Ecto neural progenitor cell (in vitro differentiated cells): ENCODE measurements at regions not wholly inside any gene's neighbourhood (a gene's known extent, or its start where the extent isn't known, plus 50 kb on each side); places are given as distances from the start of the nearest gene placed in this dataset.
A peak's percentile ranks its signal among the peaks of the same experiment; 100 is the strongest.
"Not testable (repeated sequence)": the region's sequence is repeated elsewhere in the genome, so short reads cannot be mapped to it uniquely, and the experiment has no call there.

Source experiments
- DNase-seq: peaks from one replicate; pipeline ENCODE4 v3.0.0-alpha.2; 2018; ENCODE audit warnings: low spot score

DNA sequence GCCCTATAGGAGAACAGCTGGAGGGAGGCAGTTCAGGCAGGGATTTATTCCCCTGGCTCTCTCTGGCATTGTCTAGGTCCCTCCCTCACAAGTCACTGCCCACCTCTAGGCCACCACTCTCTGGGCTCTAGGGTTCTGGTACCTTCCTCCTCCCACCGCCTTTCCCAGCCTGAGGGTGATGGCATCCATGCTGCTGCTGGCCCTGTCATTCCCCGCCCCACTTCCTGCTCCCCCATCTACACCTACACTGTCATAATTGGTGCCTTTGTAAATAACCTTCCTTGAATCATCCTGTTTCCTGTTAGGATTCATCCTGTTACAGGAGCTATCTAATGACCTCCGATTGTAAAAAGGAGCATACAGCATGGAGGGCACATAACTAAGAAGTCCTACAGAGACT lies 303.3 kb upstream of the COBL start:
- no peak for DNase-seq

DNA sequence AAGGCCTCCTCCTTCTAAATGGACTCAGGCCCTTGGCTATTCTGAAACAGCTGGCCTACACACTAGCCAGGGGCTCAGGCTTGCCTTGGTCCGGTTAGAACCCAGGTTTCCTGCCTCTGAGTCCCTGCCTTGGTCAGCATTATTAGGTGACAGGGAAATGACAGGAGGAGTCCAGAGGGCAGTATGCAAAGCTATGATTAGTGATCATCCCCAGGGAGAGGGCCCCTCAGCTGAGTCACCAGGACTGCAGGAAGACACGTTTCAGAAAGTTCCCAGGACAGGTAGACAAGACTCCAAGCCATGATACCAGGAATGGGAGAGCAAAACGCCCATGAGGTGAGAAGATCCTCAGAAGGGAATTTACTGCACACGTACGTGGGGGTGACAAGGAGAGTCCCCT lies 301.1 kb upstream of the COBL start:
- DNase-seq: no peak

DNA sequence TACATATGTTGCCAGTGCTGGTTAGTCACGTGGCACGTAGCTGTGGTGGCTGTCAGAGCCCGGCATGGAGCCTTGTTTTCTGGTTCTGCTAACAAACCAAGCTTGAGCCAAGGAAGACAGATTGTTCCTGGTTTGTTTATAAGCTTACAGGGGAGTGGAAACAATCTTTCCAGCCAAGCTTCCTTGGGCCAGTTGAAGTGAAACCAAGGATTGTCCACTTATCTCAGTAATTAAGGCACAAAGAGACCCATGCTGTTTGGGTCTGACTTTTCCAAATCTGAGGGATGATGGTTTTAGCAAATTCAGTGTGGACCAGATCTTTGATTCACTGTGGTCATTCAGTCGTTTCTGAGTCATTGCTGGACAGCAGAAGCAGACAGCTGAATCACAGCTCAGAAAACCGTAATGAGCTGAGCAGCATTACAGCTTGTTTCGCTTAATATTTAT lies 297.3 kb upstream of the COBL start:
- no peak for DNase-seq

DNA sequence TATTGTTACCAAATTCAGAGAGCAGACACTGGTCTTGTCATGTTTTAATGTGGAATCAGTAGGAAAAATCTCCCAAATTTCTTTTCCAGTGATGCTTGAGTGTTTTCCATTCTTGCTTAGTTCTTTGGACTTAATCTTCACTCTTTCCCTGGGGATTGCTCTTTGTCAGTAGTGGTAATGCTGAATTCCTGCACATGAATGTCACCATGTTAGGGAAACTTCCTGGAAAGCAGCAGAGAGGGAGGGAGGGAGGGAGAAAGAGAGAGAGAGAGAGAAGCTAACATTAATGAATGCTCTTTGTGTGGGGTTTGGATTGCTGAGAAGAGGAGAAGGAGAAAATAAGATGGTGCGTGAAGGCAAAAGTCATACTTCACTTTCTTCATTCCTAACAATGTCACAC lies 295.3 kb upstream of the COBL start:
- DNase-seq: no peak

DNA sequence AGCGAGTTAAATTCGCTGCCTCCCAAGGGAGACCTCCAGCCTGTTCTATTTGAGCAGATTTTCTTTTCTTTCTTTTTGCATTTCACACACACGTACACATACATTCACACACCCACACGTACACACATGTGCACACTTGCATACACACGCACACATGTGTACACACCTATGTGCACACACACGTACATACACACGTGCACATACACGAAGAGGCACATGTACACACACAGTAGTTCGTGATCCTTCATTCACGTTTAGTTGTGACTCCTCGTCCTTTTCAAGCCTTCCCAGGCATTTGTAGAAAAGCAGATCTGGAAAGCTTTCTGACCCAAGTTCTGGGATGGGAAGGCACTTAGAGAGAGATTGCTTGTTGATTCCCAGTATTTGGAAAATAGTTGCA lies 290.8 kb upstream of the COBL start:
- DNase-seq: no peak

DNA sequence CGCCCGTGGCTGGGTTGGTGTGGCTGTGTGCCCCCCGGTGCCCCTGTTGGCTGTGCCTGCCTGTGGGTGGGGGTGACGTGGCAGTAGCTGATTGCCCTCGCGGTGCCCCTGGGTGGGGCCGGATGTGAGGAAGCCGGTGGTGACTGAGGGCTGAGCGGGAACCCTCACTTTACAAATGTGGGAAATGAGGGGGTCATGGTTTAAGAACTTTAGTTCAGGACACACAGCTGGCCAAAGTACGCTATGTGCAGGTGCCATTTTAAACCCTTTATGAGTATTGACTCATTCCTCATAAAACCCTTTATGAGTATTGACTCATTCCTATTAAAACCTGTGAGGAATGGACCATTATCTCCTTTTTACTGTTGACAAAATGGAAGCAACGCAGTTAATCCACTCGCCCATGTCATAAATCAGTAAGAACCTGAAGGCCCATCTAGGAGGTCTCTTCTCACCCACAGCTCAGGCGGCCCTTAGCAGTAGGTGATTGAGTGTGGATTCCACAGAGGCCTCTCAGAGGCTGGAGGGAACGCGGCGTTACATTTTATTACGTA lies 290.1 kb upstream of the COBL start:
- no peak for DNase-seq

DNA sequence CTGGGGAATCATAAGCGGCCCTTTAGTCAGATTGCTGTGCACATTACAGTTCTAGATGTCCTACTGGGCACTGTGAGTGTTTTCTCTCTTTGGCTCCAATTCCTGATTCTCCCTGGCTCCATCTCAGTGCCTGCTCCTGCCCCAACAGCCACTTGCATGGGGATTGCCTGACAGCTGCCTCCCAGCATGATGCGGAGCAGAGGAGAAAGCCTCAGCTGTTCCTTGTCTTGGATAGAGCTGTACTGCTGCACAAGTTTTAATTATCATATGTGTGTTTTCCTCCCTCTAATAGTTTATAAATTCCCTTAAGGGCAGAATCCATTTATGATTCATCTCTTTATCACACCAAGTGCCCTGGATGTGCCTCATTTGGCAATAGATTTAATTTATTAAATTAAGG lies 285.8 kb upstream of the COBL start:
- DNase-seq: no peak

DNA sequence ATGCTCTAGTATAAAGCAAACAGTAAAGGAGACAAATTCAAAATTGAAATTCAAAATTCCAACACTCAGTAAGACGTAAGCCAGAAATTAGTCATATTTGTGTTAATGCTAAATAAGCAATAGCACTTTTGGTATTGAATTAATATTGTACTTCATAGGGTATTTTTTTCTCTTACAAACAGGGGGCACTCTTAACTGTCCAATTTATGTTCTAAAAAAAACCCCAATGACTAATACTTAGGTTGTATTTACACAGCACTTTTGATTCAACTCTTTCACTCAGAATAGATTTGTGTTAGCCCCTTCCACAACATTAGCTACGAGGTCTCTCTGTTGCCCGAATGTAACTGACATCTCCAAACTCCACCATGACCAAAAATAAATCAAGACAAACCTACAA lies 284.9 kb upstream of the COBL start:
- no peak for DNase-seq

DNA sequence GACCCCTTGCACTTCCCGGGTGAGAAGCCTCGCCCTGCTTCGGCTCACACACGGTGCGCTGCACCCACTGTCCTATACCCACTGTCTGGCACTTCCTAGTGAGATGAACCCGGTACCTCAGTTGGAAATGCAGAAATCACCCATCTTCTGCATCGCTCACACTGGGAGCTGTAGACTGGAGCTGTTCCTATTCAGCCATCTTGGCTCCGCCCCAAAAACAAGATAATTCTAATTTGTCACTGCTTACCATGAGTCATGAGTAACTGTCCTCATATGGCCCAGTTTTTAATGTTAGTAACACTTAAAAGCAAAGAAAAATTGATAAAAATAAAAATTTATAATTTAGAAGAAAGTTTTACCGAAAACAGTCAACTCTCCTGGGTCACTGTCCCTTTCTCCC lies 283.3 kb upstream of the COBL start:
- not testable (repeated sequence) for DNase-seq

DNA sequence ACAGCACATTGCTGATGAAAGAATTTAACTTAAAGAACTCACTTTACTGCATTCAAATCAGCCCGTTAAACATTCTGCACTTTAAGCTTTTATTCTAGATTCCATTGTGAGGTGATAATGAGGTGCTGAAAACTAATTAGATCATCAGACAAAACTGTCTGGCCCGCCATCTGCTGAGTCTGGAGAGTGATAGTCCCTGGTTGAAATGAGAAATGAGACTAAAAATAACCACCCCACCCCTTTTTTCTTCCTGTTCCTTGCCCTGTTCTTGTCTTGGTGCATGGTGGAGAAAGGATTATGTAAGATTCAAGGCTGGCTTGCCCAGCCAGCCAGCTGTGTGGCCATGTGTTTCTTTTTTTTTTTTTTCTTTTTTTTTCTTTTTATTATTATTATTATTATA lies 277.0 kb upstream of the COBL start:
- no peak for DNase-seq

DNA sequence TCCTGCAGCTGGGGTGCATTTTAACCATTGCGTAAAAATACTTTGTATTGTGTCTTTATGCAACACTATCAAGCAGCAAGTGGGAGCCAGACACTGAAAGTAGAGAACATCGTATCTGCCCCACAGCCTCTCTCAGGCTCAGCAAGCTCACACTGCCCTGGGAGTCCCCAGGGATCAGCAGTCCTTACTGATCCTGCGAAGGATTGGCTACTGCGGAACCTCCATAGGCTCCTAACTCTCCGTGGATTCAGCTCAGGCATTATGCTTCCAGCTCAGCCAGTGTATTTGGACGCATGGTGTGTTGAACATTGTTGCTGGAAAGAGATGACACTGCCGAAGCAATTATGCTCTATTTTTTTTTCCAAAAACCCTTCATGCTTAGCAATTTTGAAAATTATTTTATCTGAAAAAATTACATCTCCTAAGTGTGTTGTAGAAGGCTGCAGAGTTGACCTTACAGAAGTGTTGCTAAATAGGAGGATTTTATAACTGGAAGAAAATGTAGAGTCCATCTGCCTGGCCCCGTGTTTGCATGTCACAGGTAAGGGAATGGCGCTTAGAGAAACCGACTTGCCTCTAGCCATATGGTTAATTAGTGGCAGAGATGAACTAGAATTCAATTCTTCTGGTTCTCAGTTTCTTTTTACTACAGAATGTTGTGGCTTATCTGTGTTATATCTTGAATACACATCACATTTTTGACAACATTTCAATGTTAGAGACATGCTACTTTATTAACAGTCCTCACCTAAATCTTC lies 276.4 kb upstream of the COBL start:
- no peak for DNase-seq

DNA sequence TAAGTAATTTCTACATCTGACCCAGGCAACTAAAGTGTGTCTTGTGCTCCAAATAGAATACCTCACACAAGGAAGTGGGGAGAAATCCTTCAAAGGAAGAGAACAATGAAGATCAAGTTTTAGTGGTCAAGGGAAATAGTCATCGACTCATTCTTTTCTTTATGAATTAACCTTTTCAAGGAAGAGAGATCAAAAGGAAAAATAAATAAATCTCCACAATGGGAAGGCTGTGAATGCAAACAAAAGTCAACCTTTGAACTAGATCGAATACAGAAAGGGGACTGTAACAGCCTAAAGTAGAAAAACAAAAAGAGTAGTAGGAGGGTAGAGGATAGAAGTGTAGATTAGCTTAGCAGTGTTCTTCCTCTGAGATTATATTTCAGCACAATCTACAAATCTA lies 274.6 kb upstream of the COBL start:
- no peak for DNase-seq

DNA sequence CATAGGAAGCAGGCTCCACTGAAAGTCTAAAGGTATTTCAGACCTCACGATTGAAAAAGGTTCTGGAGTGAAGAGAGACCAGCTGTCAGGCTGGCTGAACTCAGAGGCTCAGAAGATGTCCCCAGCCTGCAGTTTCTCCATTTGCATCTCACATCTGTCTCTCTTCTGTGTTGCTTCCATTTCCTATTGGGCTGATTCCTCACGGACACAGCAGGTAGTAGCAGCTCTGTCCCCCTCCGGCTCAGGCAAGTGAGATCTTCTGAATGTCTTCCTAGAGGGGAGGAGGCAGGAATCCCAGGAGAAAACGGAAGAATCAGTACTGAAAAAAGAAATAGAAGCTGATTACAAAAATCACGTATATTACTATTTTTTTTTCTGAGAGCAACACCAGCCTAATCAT lies 274.1 kb upstream of the COBL start:
- DNase-seq: peak; percentile 53

DNA sequence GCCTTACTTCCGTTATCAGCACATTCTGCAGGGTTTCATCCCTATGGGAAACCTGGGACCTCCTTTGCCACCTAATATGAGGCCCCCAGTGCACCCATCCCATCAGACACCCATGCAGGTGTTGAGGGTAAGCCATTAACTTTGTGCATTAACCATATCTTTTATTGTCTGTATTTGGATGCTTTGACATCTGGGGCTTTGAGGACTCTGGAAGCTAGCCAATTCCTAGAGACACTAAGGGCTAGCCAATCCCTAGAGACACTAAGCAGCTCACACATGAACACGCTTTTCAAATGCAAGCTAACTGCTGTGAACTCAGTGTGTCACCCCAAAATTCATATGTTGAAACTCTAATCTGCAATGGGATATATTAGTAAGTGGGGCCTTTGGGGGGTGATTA lies 272.5 kb upstream of the COBL start:
- no peak for DNase-seq

DNA sequence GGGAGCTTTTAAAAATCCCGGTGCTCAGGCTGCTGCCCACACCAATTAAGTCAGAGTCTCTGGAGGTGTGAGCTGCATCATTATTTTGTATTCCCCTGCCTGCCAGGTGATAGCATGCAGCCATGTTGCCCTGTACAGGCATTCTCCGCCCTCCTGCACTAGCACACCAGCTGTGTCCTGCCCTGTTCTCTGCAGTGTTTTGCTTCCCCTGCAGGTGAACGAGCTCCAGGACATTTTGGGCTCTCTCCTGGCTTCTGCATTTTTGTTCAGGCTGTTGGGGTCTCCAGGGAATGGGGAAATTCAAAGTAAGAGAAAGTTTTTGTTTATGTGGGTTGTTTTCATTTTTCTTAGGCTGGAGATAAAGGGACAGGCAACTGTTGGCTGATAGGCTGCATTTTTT lies 271.0 kb upstream of the COBL start:
- no peak for DNase-seq

DNA sequence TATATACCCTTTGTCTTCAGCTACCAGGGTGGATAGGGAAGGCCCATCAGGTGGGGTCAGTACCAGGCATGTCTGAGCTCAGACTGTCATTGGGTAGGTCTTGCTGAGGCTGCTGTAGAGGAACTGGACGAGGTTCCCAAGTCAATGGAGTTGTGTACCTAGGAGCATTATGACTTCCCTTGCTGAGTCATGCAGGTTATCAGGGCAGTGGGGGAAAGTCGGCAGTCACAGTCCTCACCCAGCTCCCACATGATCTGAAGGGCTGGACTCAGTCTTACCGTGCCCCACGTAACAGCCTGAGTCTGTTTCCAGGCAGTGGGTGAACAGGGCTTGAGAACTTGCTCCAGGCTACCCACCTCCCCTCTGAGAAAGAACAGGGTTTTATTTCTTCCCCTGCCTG lies 260.8 kb upstream of the COBL start:
- no peak for DNase-seq

DNA sequence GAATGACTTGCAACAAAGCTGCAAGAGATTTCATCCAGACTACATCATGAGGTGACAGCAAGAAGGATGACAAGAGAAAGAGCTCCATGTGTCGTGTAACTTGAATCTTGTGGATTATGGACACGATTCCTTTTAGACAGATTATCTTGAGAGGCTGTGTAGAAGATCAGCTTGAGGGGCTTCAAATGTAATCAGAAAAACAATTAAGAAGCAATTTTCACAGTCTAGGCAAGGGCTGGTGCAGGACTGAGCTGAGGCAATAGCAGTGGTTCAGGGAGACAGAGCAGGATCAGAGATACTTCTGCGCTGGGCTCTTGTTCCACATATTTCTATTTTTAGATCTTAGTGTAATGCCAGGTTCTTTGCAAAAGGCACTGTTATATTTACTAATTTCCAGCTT lies 253.0 kb upstream of the COBL start:
- DNase-seq: no peak

DNA sequence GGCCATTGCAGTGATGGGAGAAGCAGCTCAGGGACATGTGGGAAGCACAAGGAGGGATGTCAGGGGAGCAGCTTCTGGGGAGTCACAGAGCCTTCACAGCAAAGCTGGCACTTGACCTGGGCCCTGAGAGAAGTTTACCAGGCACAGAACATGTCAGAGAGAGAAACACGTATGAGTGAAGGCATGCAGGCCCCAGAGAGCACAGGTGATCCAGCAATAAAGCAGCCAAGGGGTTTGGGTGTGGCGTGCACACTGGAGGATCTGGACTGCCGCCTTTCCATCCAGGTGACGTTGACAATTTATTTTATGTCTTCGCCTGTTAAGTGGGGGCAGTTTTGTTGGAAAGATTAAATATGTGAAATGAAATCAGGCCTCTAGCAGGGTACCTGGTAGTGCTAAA lies 252.6 kb upstream of the COBL start:
- DNase-seq: no peak

DNA sequence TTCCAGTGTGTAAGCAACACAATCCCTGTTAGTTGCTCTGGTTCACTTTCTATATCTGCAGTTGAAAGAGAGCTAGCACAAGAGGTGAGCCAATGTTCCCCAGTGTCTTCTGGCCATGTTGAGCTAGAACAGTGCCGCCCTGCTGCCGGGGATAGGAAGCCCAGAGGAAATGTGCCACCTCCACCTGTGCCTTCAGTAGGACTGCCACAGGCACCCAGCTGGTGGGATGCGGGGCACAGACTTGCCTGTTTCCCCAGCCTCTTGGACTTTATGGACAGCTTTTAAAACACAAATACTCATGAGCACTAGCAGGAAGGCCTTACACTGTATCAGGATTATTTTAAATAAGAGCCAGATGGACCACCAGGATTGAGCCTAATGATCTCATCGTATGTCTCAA lies 234.5 kb upstream of the COBL start:
- DNase-seq: no peak

DNA sequence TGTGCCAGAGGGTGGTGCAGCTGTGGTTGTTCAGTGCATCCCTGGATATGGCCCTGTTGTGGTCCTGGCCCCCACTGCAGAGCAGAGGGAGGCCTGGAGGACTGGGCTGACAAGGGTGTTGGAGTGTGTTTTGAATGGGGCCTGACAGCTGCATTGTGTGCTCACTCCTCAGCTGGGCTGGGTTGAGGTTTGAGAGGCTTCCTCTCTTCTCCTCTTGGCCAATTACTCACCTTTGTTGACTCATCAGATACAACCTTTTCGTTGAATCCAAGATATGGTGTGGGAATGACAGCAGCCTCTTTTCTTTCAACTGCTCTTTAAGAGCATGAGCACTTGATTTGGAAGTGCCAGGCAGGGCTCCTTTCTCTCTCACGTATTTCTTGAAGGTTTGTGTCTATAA lies 228.5 kb upstream of the COBL start:
- no peak for DNase-seq

DNA sequence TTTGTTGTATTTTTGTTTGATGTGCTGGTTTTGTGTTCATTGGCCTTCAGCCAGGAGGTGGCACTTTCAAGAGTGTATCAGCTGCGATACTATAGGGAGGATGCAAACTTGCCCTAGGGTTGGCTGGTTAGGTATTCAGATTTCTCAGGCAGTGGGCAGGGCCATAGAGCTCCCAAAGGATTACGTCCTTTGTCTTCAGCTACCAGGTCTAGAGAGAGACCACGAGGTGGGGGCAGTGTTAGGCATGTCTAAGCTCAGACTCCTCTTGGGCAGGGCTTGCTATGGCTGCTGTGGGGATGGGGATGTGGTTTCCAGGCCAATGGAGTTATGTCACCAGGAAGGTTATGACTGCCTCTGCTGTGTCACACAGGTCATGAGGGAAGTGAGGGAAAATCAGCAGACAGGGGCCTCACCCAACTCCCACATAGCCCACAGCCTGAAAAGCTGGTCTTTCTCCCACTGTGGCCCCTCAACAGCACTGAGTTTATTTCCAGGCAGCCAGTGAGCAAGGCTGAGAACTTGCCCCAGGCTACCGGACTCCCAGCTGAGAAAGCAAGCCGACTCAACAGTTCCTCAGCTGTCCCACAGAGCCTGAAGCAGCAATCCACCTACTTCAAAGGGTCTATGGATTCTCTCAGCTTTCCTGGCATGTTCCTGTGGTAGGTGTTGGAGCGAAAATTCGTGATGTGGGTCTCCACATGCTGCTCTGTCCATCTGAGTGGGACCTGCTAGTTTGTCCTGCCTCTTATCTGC lies 227.4 kb upstream of the COBL start:
- no peak for DNase-seq

DNA sequence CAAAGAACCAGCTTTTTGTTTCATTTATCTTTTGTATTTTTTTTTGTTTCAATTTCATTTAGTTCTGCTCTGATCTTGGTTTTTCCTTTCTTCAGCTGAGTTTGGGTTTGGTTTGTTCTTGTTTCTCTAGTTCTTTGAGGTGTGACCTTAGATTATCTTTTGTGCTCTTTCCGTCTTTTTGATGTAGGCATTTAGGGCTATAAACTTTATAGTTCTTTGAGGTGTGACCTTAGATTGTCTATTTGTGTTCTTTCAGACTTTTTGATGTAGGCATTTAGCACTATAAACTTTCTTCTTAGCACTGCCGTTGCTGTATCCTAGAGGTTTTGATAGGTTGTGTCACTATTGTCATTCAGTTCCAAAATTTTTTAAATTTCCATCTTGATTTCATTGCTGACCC lies 224.3 kb upstream of the COBL start:
- not testable (repeated sequence) for DNase-seq

DNA sequence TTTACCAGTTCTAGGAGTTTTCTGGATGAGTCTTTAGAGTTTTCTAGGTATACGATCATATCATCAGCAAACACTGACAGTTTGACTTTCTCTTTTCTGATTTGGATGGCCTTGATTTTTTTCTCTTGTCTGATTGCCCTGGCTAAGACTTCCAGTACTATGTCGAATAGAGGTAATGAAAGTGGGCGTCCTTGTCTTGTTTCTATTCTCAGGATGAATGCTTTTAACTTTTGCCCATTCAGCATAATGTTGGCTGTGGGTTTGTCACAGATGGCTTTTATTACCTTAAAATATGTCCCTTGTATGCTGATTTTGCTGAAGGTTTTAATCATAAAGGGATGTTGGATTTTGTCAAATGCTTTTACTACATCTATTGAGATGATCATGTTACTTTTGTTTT lies 223.2 kb upstream of the COBL start:
- DNase-seq: no peak

DNA sequence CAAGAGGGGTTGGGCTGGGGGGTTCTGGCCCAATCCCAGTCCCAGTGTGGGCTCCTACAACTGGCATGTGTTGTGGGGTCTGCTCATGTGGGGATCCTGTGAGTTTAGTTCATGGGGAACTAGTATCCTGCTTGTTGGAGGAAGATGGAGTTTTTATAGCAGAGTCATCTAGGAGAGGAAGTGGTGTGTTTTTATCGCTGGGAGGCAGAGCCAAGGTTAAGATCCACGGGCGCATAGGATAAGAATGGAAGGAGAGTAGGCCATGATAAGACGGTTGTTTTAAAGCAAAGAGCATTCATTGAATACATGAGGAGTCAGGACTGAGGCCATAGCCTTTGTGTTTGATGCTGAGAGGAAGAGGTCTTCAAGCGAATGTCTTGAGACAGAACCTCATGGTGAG lies 211.6 kb upstream of the COBL start:
- no peak for DNase-seq
